ENCODE measurements at regions not wholly inside any gene's neighbourhood (a gene's known extent, or its start where the extent isn't known, plus 50 kb on each side); places are given as distances from the start of the nearest gene placed in this dataset.

DNA sequence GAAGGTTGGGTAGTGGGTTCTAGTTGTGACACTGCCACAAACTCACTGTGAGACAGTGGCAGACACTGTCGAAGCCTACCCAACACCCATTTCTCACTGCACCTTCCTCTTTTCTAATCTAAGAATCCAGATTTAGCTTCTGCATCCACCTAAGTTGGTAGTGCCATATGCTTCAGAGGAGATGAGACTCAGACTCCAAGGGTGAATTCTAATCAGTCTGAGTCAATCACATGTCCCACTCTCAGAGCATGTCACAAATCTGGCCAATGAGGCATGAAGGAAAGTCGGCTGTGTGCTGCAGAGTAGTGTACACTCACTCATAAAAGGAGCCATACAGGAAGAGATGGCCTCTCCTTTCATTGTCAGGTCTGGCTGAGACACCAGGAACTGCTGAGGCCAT, 102.1 kb upstream of the RAP1B start:
- no peak overlapping the region for H3K4me3 Mint-ChIP-seq
- TF ChIP-seq ZNF121 (CRISPR knock-in tag; IDR thresholded peaks at IDR 0.05) (no peak), ZNF396 (CRISPR knock-in tag; IDR thresholded peaks at IDR 0.05; ENCODE audit: borderline replicate concordance) (no peak), MYBL2 (CRISPR knock-in tag; IDR thresholded peaks at IDR 0.05) (no peak), ZNF423 (CRISPR knock-in tag; IDR thresholded peaks at IDR 0.05) (no peak), IRF2 (CRISPR knock-in tag; IDR thresholded peaks at IDR 0.05; ENCODE audit: borderline replicate concordance, low read depth) (no peak)
- TF ChIP-seq, protein P1, sequence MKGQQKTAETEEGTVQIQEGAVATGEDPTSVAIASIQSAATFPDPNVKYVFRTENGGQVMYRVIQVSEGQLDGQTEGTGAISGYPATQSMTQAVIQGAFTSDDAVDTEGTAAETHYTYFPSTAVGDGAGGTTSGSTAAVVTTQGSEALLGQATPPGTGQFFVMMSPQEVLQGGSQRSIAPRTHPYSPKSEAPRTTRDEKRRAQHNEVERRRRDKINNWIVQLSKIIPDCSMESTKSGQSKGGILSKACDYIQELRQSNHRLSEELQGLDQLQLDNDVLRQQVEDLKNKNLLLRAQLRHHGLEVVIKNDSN (CRISPR knock-in tag; IDR thresholded peaks at IDR 0.05) = no peak
- DNase-seq (ENCODE audit: low spot score) (no peak), ATAC-seq (no peak)
- no peaks in the 10 kb centered on the region for H3K36me3 Mint-ChIP-seq
- H3K9me3 Mint-ChIP-seq = no peaks in the 10 kb centered on the region
- CTCF ChIA-PET = no interaction called here
- no peak overlapping the region for H3K27ac Mint-ChIP-seq
- no peaks in the 10 kb centered on the region for H3K4me1 Mint-ChIP-seq
- POLR2A ChIA-PET = no interaction called here
- H3K27me3 Mint-ChIP-seq (ENCODE audit: low read depth) = peaks cover 2% of the 10 kb centered on the region; the same call in 1 of the 2 replicates

- ATAC-seq (no peak), DNase-seq (ENCODE audit: low spot score) (no peak)
- H3K4me3 Mint-ChIP-seq = no peak overlapping the region
- POLR2A ChIA-PET = interaction anchor here (0.6 kb wide), 1 partner anchor 63 kb away, joined by 5 read pairs; no protein-coding TSS in a partner anchor
- CTCF ChIA-PET = no interaction called here
- H3K4me1 Mint-ChIP-seq = no peaks in the 10 kb centered on the region
- peaks cover 2% of the 10 kb centered on the region; the same call in 1 of the 2 replicates for H3K27me3 Mint-ChIP-seq (ENCODE audit: low read depth)
- H3K27ac Mint-ChIP-seq = no peak overlapping the region
- no peaks in the 10 kb centered on the region for H3K9me3 Mint-ChIP-seq
- TF ChIP-seq ERG (CRISPR knock-in tag; IDR thresholded peaks at IDR 0.05) = no peak
- no peak for TF ChIP-seq GABPB1 (CRISPR knock-in tag; IDR thresholded peaks at IDR 0.05)
- no peak for TF ChIP-seq NFATC4 (CRISPR knock-in tag; IDR thresholded peaks at IDR 0.05)
- TF ChIP-seq, protein P2, sequence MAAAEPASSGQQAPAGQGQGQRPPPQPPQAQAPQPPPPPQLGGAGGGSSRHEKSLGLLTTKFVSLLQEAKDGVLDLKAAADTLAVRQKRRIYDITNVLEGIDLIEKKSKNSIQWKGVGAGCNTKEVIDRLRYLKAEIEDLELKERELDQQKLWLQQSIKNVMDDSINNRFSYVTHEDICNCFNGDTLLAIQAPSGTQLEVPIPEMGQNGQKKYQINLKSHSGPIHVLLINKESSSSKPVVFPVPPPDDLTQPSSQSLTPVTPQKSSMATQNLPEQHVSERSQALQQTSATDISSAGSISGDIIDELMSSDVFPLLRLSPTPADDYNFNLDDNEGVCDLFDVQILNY (CRISPR knock-in tag; IDR thresholded peaks at IDR 0.05) = no peak
- no peak for TF ChIP-seq ZNF396 (CRISPR knock-in tag; IDR thresholded peaks at IDR 0.05; ENCODE audit: borderline replicate concordance)
- H3K36me3 Mint-ChIP-seq = no peaks in the 10 kb centered on the region
Measured at GRCh38 chr12:68509242-68509641, 101.5 kb upstream of the RAP1B start.

GRCh38 chr12:68510397-68510796, 100.3 kb upstream of the RAP1B start:
- Mint-ChIP-seq H3K4me3 (no peak overlapping the region), H3K4me1 (no peaks in the 10 kb centered on the region), H3K27me3 (ENCODE audit: low read depth) (peaks cover 2% of the 10 kb centered on the region; the same call in 1 of the 2 replicates), H3K36me3 (no peaks in the 10 kb centered on the region), H3K27ac (no peak overlapping the region), H3K9me3 (peaks cover 5% of the 10 kb centered on the region)
- ChIA-PET CTCF (interaction anchor here (0.8 kb wide), 1 partner anchor 50 kb away, joined by 3 read pairs; no protein-coding TSS in a partner anchor), POLR2A (interaction anchor here (0.6 kb wide), 1 partner anchor 293 kb away, joined by 4 read pairs; no protein-coding TSS in a partner anchor)
- no peak for DNase-seq (ENCODE audit: low spot score)
- no peak for ATAC-seq
- TF ChIP-seq ZNF317 (CRISPR knock-in tag; IDR thresholded peaks at IDR 0.05; ENCODE audit: borderline replicate concordance, low read depth) = no peak
- TF ChIP-seq, protein P3, sequence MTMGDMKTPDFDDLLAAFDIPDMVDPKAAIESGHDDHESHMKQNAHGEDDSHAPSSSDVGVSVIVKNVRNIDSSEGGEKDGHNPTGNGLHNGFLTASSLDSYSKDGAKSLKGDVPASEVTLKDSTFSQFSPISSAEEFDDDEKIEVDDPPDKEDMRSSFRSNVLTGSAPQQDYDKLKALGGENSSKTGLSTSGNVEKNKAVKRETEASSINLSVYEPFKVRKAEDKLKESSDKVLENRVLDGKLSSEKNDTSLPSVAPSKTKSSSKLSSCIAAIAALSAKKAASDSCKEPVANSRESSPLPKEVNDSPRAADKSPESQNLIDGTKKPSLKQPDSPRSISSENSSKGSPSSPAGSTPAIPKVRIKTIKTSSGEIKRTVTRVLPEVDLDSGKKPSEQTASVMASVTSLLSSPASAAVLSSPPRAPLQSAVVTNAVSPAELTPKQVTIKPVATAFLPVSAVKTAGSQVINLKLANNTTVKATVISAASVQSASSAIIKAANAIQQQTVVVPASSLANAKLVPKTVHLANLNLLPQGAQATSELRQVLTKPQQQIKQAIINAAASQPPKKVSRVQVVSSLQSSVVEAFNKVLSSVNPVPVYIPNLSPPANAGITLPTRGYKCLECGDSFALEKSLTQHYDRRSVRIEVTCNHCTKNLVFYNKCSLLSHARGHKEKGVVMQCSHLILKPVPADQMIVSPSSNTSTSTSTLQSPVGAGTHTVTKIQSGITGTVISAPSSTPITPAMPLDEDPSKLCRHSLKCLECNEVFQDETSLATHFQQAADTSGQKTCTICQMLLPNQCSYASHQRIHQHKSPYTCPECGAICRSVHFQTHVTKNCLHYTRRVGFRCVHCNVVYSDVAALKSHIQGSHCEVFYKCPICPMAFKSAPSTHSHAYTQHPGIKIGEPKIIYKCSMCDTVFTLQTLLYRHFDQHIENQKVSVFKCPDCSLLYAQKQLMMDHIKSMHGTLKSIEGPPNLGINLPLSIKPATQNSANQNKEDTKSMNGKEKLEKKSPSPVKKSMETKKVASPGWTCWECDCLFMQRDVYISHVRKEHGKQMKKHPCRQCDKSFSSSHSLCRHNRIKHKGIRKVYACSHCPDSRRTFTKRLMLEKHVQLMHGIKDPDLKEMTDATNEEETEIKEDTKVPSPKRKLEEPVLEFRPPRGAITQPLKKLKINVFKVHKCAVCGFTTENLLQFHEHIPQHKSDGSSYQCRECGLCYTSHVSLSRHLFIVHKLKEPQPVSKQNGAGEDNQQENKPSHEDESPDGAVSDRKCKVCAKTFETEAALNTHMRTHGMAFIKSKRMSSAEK (CRISPR knock-in tag; IDR thresholded peaks at IDR 0.05; ENCODE audit: borderline replicate concordance) = no peak
- TF ChIP-seq ZBTB21 (CRISPR knock-in tag; IDR thresholded peaks at IDR 0.05; ENCODE audit: borderline replicate concordance) = no peak
- no peak for TF ChIP-seq NR2C2 (CRISPR knock-in tag; IDR thresholded peaks at IDR 0.05)
- TF ChIP-seq RELA (CRISPR knock-in tag; IDR thresholded peaks at IDR 0.05; ENCODE audit: borderline replicate concordance) = no peak
- TF ChIP-seq SP1 (CRISPR knock-in tag; conservative IDR thresholded peaks at IDR 0.05) = no peak
- no peak for TF ChIP-seq HMGA2 (CRISPR knock-in tag; IDR thresholded peaks at IDR 0.05)
- TF ChIP-seq FOXK1 (CRISPR knock-in tag; IDR thresholded peaks at IDR 0.05) = no peak
- TF ChIP-seq TEAD4 (CRISPR knock-in tag; IDR thresholded peaks at IDR 0.05) = no peak
- TF ChIP-seq ZMAT4 (CRISPR knock-in tag; IDR thresholded peaks at IDR 0.05) = no peak
- no peak for TF ChIP-seq TP53 (CRISPR knock-in tag; IDR thresholded peaks at IDR 0.05)
- TF ChIP-seq ZNF416 (CRISPR knock-in tag; IDR thresholded peaks at IDR 0.05) = no peak
- no peak for TF ChIP-seq ZNF512 (CRISPR knock-in tag; IDR thresholded peaks at IDR 0.05; ENCODE audit: borderline replicate concordance)
- no peak for TF ChIP-seq CBFB (CRISPR knock-in tag; IDR thresholded peaks at IDR 0.05; ENCODE audit: low read depth)
- no peak for TF ChIP-seq ETV6 (CRISPR knock-in tag; IDR thresholded peaks at IDR 0.05)
- TF ChIP-seq ZNF121 (CRISPR knock-in tag; IDR thresholded peaks at IDR 0.05) = no peak
- TF ChIP-seq JUN (CRISPR knock-in tag; IDR thresholded peaks at IDR 0.05) = no peak
